K562 (cell line): ENCODE measurements at regions not wholly inside any gene's neighbourhood (a gene's known extent, or its start where the extent isn't known, plus 50 kb on each side); places are given as distances from the start of the nearest gene placed in this dataset.

Experiments used
- ATAC-seq: fragments of 200-7000 bp; cut with Tn5 transposase; 3 replicates; pipeline ENCODE4 v1.9.1; 2020; ENCODE audit warnings: moderate library complexity
- BruUV-seq: library from RNA; stranded (reverse); fragments of 400-500 nt; replicated peaks from 2 replicates; lab custom pipeline; 2021; lab: Mats Ljungman, UMichigan
- CTCF ChIA-PET: fragments of 300-600 bp; formaldehyde crosslinking; extraction: SDS; loops from one replicate; lab custom pipeline; 2021; ENCODE audit warnings: low intra/inter-chr PET ratio; lab: Yijun Ruan, JAX
- POLR2A ChIA-PET: fragments of 300-600, 350-650 bp; sonication (Branson Sonifier 250); formaldehyde crosslinking; extraction: SDS; loops from one replicate; lab custom pipeline; 2021; ENCODE audit warnings: antibody characterized with exemption, inconsistent platforms; lab: Yijun Ruan, JAX
- DNase-seq, 4 experiments: peaks; one replicate each; pipeline versions ENCODE4 v3.0.0 to v3.0.0-alpha.2; 2011 to 2018; ENCODE audit warnings: low spot score in 3 of 4, mixed read lengths in 3 of 4; ENCODE audit errors: extremely low read depth in 1 of 4
- FAIRE-seq: peaks from 2 replicates; lab custom pipeline; 2011; peaks lifted over from hg19 to GRCh38; lab: Jason Lieb, UNC
- H2AFZ ChIP-seq: 2 replicates; pipeline ENCODE4 v1.6.0; 2011; ENCODE audit warnings: low read depth, low read length, control low read depth, inconsistent platforms
- H3K27ac ChIP-seq: fragments of 200-600 bp; 3 replicates; pipeline ENCODE4 v1.8.0; 2011; ENCODE audit warnings: low read depth, mild to moderate bottlenecking, control low read depth, inconsistent platforms, low read length, moderate library complexity, mixed read lengths; ENCODE audit errors: extremely low read depth
- H3K27me3 ChIP-seq, 2 experiments: fragments of 300-600 bp in 1 of 2; 2 replicates in 1 of 2; 3 replicates in 1 of 2; pipeline versions ENCODE4 v1.6.0 to v1.8.0; 2011; ENCODE audit warnings: inconsistent platforms in 2 of 2, low read length in 2 of 2, mild to moderate bottlenecking in 1 of 2, mixed read lengths in 1 of 2, moderate library complexity in 1 of 2; ENCODE audit not compliant: control insufficient read depth in 2 of 2, insufficient read depth in 2 of 2
- H3K36me3 ChIP-seq: fragments of 300-600 bp; 3 replicates; pipeline ENCODE4 v1.8.0; 2011; ENCODE audit warnings: mild to moderate bottlenecking, low read length, inconsistent platforms; ENCODE audit not compliant: control insufficient read depth, insufficient read depth
- H3K4me1 ChIP-seq, 2 experiments: fragments of 200-600 bp in 1 of 2; replicated peaks in 1 of 2; 2 replicates in 1 of 2; 3 replicates in 1 of 2; pipeline versions ENCODE4 v1.5.1 to v1.8.0; 2011; ENCODE audit warnings: inconsistent platforms in 2 of 2, low read length in 2 of 2, mild to moderate bottlenecking in 1 of 2, mixed read lengths in 1 of 2, moderate library complexity in 1 of 2; ENCODE audit not compliant: control insufficient read depth in 2 of 2, insufficient read depth in 2 of 2
- H3K4me2 ChIP-seq: 2 replicates; pipeline ENCODE4 v1.6.1; 2011; ENCODE audit warnings: low read length, control low read depth, inconsistent platforms, mixed read lengths; ENCODE audit not compliant: insufficient read depth
- H3K4me3 ChIP-seq: fragments of 200-600 bp; sonication (generic), shearing (Covaris generic); 2 replicates; pipeline ENCODE4 v1.5.1; 2016; ENCODE audit warnings: control low read depth, inconsistent platforms
- H3K79me2 ChIP-seq: fragments of 200-600 bp; 3 replicates; pipeline ENCODE4 v1.8.0; 2011; ENCODE audit warnings: low read length, inconsistent platforms; ENCODE audit not compliant: control insufficient read depth, insufficient read depth
- H3K9ac ChIP-seq, 2 experiments: 2 replicates each; pipeline versions ENCODE4 v1.6.0 to v1.6.1; 2011; ENCODE audit warnings: low read depth in 2 of 2, low read length in 2 of 2, control low read depth in 1 of 2, inconsistent platforms in 1 of 2, mild to moderate bottlenecking in 1 of 2, mixed read lengths in 1 of 2; ENCODE audit not compliant: insufficient read depth in 1 of 2
- H3K9me1 ChIP-seq: one replicate; pipeline ENCODE4 v1.6.0; 2011; ENCODE audit warnings: inconsistent platforms, mild to moderate bottlenecking, low read length, moderate library complexity; ENCODE audit not compliant: control insufficient read depth, insufficient read depth
- H3K9me3 ChIP-seq: replicated peaks from 2 replicates; pipeline ENCODE4 v1.5.1; 2011; ENCODE audit warnings: low read depth, low read length, inconsistent platforms; ENCODE audit not compliant: control insufficient read depth, insufficient read depth
- H4K20me1 ChIP-seq: replicated peaks from 2 replicates; pipeline ENCODE4 v1.6.1; 2011; ENCODE audit warnings: low read length, inconsistent platforms, mixed read lengths; ENCODE audit not compliant: control insufficient read depth, insufficient read depth
- ESRRB ChIP-seq: fragments of 250-450 bp; sonication (Bioruptor Pico); IDR thresholded peaks from 2 replicates; pipeline ENCODE4 v1.5.0; 2020; ENCODE audit warnings: mild to moderate bottlenecking, moderate library complexity, borderline replicate concordance
- ETV6 ChIP-seq, 3 experiments: fragments of 150-350 bp in 1 of 3; sonication (generic) in 1 of 3; formaldehyde crosslinking in 1 of 3; IDR thresholded peaks; 2 replicates each; pipeline versions ENCODE4 v1.6.1 to v1.8.0; 2014 to 2022; ENCODE audit warnings: borderline replicate concordance in 2 of 3, low read depth in 2 of 3, antibody characterized with exemption in 1 of 3, low read length in 1 of 3, mild to moderate bottlenecking in 1 of 3, missing genetic modification reagents in 1 of 3
- HDAC3 ChIP-seq: fragments of 450-650 bp; IDR thresholded peaks from 2 replicates; pipeline ENCODE4 v1.6.1; 2018; ENCODE audit warnings: borderline replicate concordance, mild to moderate bottlenecking, moderate library complexity; ENCODE audit not compliant: partially characterized antibody
- MECOM ChIP-seq: fragments of 250-450 bp; sonication (Bioruptor Pico); IDR thresholded peaks from 2 replicates; pipeline ENCODE4 v1.8.0; 2022; ENCODE audit warnings: inconsistent platforms
- NCOA2 ChIP-seq, 2 experiments: fragments of 450-650 bp; IDR thresholded peaks; 2 replicates each; pipeline ENCODE4 v1.6.1; 2018; ENCODE audit warnings: mild to moderate bottlenecking in 2 of 2, moderate library complexity in 1 of 2; ENCODE audit not compliant: partially characterized antibody in 2 of 2
- WHSC1 ChIP-seq: IDR thresholded peaks from one replicate; pipeline ENCODE4 v1.6.1; 2012; ENCODE audit warnings: low read length, control low read depth, inconsistent platforms
- ZKSCAN8 ChIP-seq: fragments of 200-800 bp; sonication (Bioruptor generic); IDR thresholded peaks from 2 replicates; pipeline ENCODE4 v1.6.1; 2016; ENCODE audit warnings: missing genetic modification characterization, missing compliant biosample characterization
- ZNF146 ChIP-seq: IDR thresholded peaks from one replicate; pipeline ENCODE4 v1.6.1; 2018; ENCODE audit warnings: missing compliant biosample characterization; ENCODE audit not compliant: unreplicated experiment
- WGBS: fragments of 100-300 bp; shearing (Covaris generic); methylation state at CpG from one replicate; pipeline ENCODE4 v1.1.6; 2016; ENCODE audit warnings: low coverage, mixed read lengths; ENCODE audit not compliant: insufficient coverage; ENCODE audit errors: missing lambda C conversion rate; 5-methylcytosine and 5-hydroxymethylcytosine counted together
- in situ Hi-C: fragments of 300-500 bp; cut with MboI; formaldehyde crosslinking; loops from 4 replicates; pipeline ENCODE4 v1.15.0; 2018; ENCODE audit warnings: inconsistent platforms, mixed read lengths
- intact Hi-C: fragments of 100-400 bp; cut with micrococcal nuclease; formaldehyde crosslinking; loops from 2 replicates; pipeline ENCODE4 v1.14.2; 2022
- TF ChIP-seq, protein P1 (sequence below), 2 experiments: fragments of 450-650 bp; IDR thresholded peaks; 2 replicates each; pipeline ENCODE4 v1.6.1; 2016; ENCODE audit warnings: mild to moderate bottlenecking in 2 of 2, borderline replicate concordance in 1 of 2, low read depth in 1 of 2, moderate library complexity in 1 of 2

GRCh38 chr17:71477356-71477755 lies 643.5 kb upstream of the SOX9 start:
- no peaks in the 10 kb centered on the region for H3K9me3 ChIP-seq
- no peaks in the 10 kb centered on the region for H3K27me3 ChIP-seq
- H3K4me3 ChIP-seq = no peak overlapping the region
- in situ Hi-C loops = no loop called here
- H3K4me1 ChIP-seq = no peaks in the 10 kb centered on the region
- H3K27ac ChIP-seq = no peak overlapping the region
- WGBS = 0% methylated on average over 2 of the region's 2 CpGs
- no peak for ATAC-seq
- intact Hi-C loops = no loop called here
- no peak for FAIRE-seq
- ChIA-PET POLR2A (no interaction called here), CTCF (no interaction called here)
- no peak overlapping the region for H3K9ac ChIP-seq
- H3K4me2 ChIP-seq = no peak overlapping the region
- no peaks in the 10 kb centered on the region for H3K9me1 ChIP-seq
- no peak for DNase-seq
- no peak for TF ChIP-seq HDAC3
- TF ChIP-seq NCOA2 (IDR thresholded peaks at IDR 0.05; ENCODE audit: partially characterized antibody in 2 of 2) = no peak
- TF ChIP-seq, protein P1, sequence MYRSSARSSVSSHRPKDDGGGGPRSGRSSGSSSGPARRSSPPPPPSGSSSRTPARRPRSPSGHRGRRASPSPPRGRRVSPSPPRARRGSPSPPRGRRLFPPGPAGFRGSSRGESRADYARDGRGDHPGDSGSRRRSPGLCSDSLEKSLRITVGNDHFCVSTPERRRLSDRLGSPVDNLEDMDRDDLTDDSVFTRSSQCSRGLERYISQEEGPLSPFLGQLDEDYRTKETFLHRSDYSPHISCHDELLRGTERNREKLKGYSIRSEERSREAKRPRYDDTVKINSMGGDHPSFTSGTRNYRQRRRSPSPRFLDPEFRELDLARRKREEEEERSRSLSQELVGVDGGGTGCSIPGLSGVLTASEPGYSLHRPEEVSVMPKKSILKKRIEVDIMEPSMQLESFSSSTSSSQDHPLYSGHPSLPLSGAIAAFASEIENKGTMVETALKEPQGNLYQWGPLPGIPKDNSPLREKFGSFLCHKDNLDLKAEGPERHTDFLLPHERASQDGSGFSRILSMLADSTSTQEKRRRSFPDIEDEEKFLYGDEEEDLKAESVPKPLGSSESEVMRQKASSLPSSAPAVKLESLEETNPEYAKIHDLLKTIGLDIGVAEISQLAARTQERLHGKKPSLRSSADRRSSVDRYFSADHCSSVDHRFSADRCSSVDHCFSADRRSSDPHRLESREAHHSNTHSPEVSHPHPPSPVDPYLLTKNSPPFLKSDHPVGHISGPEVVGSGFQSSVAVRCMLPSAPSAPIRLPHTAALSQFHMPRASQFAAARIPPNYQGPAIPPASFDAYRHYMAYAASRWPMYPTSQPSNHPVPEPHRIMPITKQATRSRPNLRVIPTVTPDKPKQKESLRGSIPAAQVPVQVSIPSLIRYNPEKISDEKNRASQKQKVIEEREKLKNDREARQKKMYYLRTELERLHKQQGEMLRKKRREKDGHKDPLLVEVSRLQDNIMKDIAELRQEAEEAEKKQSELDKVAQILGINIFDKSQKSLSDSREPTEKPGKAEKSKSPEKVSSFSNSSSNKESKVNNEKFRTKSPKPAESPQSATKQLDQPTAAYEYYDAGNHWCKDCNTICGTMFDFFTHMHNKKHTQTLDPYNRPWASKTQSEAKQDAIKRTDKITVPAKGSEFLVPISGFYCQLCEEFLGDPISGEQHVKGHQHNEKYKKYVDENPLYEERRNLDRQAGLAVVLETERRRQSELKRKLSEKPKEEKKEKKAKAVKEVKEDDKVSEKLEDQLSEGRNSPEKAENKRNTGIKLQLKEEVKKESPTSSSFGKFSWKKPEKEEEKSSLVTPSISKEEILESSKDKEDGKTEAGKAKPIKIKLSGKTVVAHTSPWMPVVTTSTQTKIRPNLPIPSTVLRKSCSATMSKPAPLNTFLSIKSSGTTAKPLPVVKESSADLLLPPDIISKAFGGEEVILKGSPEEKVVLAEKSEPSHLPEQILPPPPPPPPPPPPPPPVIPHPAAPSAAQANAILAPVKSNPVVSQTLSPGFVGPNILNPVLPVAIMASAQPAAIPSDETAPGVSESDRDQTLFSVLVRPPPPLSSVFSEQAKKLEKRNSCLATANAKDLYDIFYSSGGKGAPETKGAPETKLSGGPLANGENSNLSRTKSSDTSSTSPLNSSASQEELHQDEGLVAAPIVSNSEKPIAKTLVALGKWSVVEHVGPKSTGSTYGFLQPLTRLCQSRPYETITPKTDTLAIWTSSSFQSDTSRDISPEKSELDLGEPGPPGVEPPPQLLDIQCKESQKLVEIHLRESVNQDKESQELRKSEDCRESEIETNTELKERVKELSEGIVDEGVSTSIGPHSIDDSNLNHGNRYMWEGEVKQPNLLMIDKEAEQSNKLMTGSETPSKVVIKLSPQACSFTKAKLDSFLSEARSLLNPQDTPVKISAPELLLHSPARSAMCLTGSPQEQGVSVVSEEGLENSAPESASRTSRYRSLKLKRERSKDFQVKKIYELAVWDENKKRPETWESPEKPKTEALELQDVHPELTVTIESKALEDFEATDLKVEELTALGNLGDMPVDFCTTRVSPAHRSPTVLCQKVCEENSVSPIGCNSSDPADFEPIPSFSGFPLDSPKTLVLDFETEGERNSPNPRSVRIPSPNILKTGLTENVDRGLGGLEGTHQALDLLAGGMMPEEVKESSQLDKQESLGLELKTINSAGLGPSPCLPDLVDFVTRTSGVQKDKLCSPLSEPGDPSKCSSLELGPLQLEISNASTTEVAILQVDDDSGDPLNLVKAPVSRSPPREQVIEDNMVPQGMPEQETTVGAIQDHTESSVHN (IDR thresholded peaks at IDR 0.05; ENCODE audit: borderline replicate concordance in 1 of 2, low read depth in 1 of 2) = no peak
- TF ChIP-seq ZNF146 = no peak
- TF ChIP-seq ZKSCAN8 (CRISPR knock-in tag) = no peak
- TF ChIP-seq WHSC1 = no peak
- TF ChIP-seq MECOM (CRISPR knock-in tag) = no peak
- TF ChIP-seq ESRRB = no peak
- no peak for TF ChIP-seq ETV6 (IDR thresholded peaks at IDR 0.05; ENCODE audit: borderline replicate concordance in 1 of 2, low read depth in 2 of 2, low read length in 1 of 2)
- no peak for TF ChIP-seq ETV6 (CRISPR knock-in tag; IDR thresholded peaks at IDR 0.05; ENCODE audit: borderline replicate concordance)
- TF ChIP-seq, all 486 proteins: peak for 0
- Histone ChIP-seq H3K79me2 (no peaks in the 10 kb centered on the region), H3K36me3 (no peaks in the 10 kb centered on the region), H2AFZ (no peak overlapping the region), H4K20me1 (no peaks in the 10 kb centered on the region)
- BruUV-seq = no TSS peak
